H1 (cell line): ENCODE measurements at regions not wholly inside any gene's neighbourhood (a gene's known extent, or its start where the extent isn't known, plus 50 kb on each side); places are given as distances from the start of the nearest gene placed in this dataset.

Source experiments
- CTCF ChIA-PET: fragments of 300-600 bp; sonication (Branson Sonifier 250); formaldehyde crosslinking; loops from one replicate; lab custom pipeline; 2021; ENCODE audit not compliant: partially characterized antibody; lab: Charles Lee
- POLR2A ChIA-PET: fragments of 300-600 bp; sonication (Branson Sonifier 250); formaldehyde crosslinking; loops from one replicate; lab custom pipeline; 2021; ENCODE audit warnings: inconsistent platforms; ENCODE audit not compliant: partially characterized antibody; lab: Charles Lee
- DNase-seq, 2 experiments: peaks; one replicate each; pipeline versions ENCODE4 v3.0.0 to v3.0.0-alpha.2; 2010 to 2022; ENCODE audit warnings: low spot score in 2 of 2, low read depth in 1 of 2, mixed read lengths in 1 of 2
- FAIRE-seq: peaks from 2 replicates; lab custom pipeline; 2011; peaks lifted over from hg19 to GRCh38; lab: Jason Lieb, UNC
- H2AFZ ChIP-seq: 2 replicates; pipeline ENCODE4 v1.8.1; 2012; ENCODE audit warnings: low read length, inconsistent platforms
- H2AK5ac ChIP-seq: 2 replicates; pipeline ENCODE4 v1.6.1; 2013; ENCODE audit warnings: low read depth, low read length
- H2BK120ac ChIP-seq: replicated peaks from 2 replicates; pipeline ENCODE3; 2013; ENCODE audit warnings: low read depth, low read length, inconsistent platforms
- H2BK12ac ChIP-seq: 2 replicates; pipeline ENCODE4 v1.6.1; 2013; ENCODE audit warnings: low read depth, low read length
- H2BK15ac ChIP-seq: 2 replicates; pipeline ENCODE4 v1.6.1; 2013; ENCODE audit warnings: low read length
- H2BK20ac ChIP-seq: 2 replicates; pipeline ENCODE4 v1.6.1; 2013; ENCODE audit warnings: low read length
- H2BK5ac ChIP-seq: 2 replicates; pipeline ENCODE4 v1.6.1; 2013; ENCODE audit warnings: low read depth, low read length
- H3K14ac ChIP-seq: 2 replicates; pipeline ENCODE4 v1.6.1; 2013; ENCODE audit warnings: inconsistent platforms; ENCODE audit not compliant: insufficient read length
- H3K18ac ChIP-seq: 2 replicates; pipeline ENCODE4 v1.6.1; 2013; ENCODE audit warnings: low read length; ENCODE audit errors: extremely low read depth
- H3K23ac ChIP-seq: 2 replicates; pipeline ENCODE4 v1.6.1; 2013; ENCODE audit warnings: inconsistent platforms; ENCODE audit not compliant: insufficient read length
- H3K23me2 ChIP-seq: 2 replicates; pipeline ENCODE4 v1.6.1; 2013; ENCODE audit warnings: low read depth, low read length
- H3K27ac ChIP-seq: 2 replicates; pipeline ENCODE4 v1.6.1; 2011; ENCODE audit warnings: low read depth, low read length, inconsistent platforms
- H3K27me3 ChIP-seq, 4 experiments: replicated peaks in 1 of 4; 1 replicate in 1 of 4; 2 replicates in 3 of 4; pipeline versions ENCODE4 v1.6.1 to v1.8.1; 2011 to 2013; ENCODE audit warnings: low read length in 3 of 4, mild to moderate bottlenecking in 3 of 4, inconsistent platforms in 2 of 4, mixed read lengths in 2 of 4, moderate library complexity in 1 of 4; ENCODE audit not compliant: control insufficient read depth in 3 of 4, insufficient read depth in 3 of 4; ENCODE audit errors: extremely low read depth in 1 of 4
- H3K36me3 ChIP-seq, 4 experiments: 2 replicates each; pipeline versions ENCODE4 v1.6.1 to v1.8.1; 2011 to 2013; ENCODE audit warnings: mild to moderate bottlenecking in 4 of 4, low read length in 3 of 4, moderate library complexity in 2 of 4, control low read depth in 1 of 4, inconsistent platforms in 1 of 4; ENCODE audit not compliant: insufficient read depth in 4 of 4, control insufficient read depth in 2 of 4
- H3K4ac ChIP-seq: replicated peaks from 2 replicates; pipeline ENCODE3; 2013; ENCODE audit warnings: low read length, low read depth, mixed read lengths, inconsistent platforms; ENCODE audit not compliant: insufficient read length
- H3K4me1 ChIP-seq, 4 experiments: replicated peaks in 1 of 4; 1 replicate in 1 of 4; 2 replicates in 3 of 4; pipeline versions ENCODE4 v1.6.1 to v1.8.1; 2011 to 2013; ENCODE audit warnings: low read length in 3 of 4, inconsistent platforms in 2 of 4, mixed read lengths in 1 of 4; ENCODE audit not compliant: insufficient read depth in 4 of 4, control insufficient read depth in 3 of 4
- H3K4me2 ChIP-seq, 2 experiments: 2 replicates each; pipeline versions ENCODE4 v1.6.1 to v1.8.1; 2011 to 2013; ENCODE audit warnings: low read depth in 2 of 2, low read length in 2 of 2, control low read depth in 1 of 2, inconsistent platforms in 1 of 2, mild to moderate bottlenecking in 1 of 2; ENCODE audit not compliant: insufficient read depth in 1 of 2
- H3K4me3 ChIP-seq, 4 experiments: fragments of 200-600, 300-600 bp in 1 of 4; sonication (generic), shearing (Covaris generic), sonication (Bioruptor Twin) in 1 of 4; 2 replicates each; pipeline versions ENCODE4 v1.5.1 to v1.8.1; 2011 to 2016; ENCODE audit warnings: low read length in 4 of 4, low read depth in 3 of 4, control low read depth in 2 of 4, inconsistent platforms in 2 of 4, mild to moderate bottlenecking in 2 of 4, mixed read lengths in 1 of 4, moderate library complexity in 1 of 4; ENCODE audit not compliant: insufficient read depth in 2 of 4; ENCODE audit errors: extremely low read depth in 1 of 4
- H3K56ac ChIP-seq: replicated peaks from 2 replicates; pipeline ENCODE3; 2013; ENCODE audit warnings: low read depth, mild to moderate bottlenecking, mixed read lengths, low read length, inconsistent platforms; ENCODE audit not compliant: insufficient read length
- H3K79me1 ChIP-seq: 2 replicates; pipeline ENCODE4 v1.6.1; 2013; ENCODE audit warnings: low read depth, low read length, control low read depth
- H3K79me2 ChIP-seq, 2 experiments: 2 replicates each; pipeline versions ENCODE4 v1.6.1 to v1.8.1; 2012 to 2013; ENCODE audit warnings: low read length in 2 of 2, mild to moderate bottlenecking in 2 of 2, inconsistent platforms in 1 of 2; ENCODE audit not compliant: insufficient read depth in 2 of 2, control insufficient read depth in 1 of 2
- H3K9ac ChIP-seq, 4 experiments: replicated peaks in 1 of 4; 1 replicate in 1 of 4; 2 replicates in 3 of 4; pipeline versions ENCODE4 v1.6.1 to v1.8.1; 2011 to 2013; ENCODE audit warnings: low read depth in 3 of 4, low read length in 3 of 4, control low read depth in 2 of 4, mild to moderate bottlenecking in 2 of 4, moderate library complexity in 2 of 4, inconsistent platforms in 1 of 4; ENCODE audit errors: extremely low read depth in 1 of 4
- H3K9me3 ChIP-seq, 2 experiments: 2 replicates each; pipeline versions ENCODE4 v1.6.1 to v1.8.1; 2012 to 2013; ENCODE audit warnings: mild to moderate bottlenecking in 2 of 2, moderate library complexity in 2 of 2, control low read depth in 1 of 2, inconsistent platforms in 1 of 2, low read depth in 1 of 2, low read length in 1 of 2, mixed read lengths in 1 of 2; ENCODE audit not compliant: insufficient read depth in 2 of 2
- H4K20me1 ChIP-seq, 2 experiments: replicated peaks in 1 of 2; 2 replicates each; pipeline versions ENCODE3 to v1.8.1; 2011 to 2013; ENCODE audit warnings: inconsistent platforms in 2 of 2, low read length in 2 of 2, mild to moderate bottlenecking in 1 of 2; ENCODE audit not compliant: insufficient read depth in 2 of 2, control insufficient read depth in 1 of 2
- H4K5ac ChIP-seq: 2 replicates; pipeline ENCODE4 v1.6.1; 2013; ENCODE audit warnings: low read length, low read depth, mixed read lengths, inconsistent platforms; ENCODE audit not compliant: insufficient read length
- H4K8ac ChIP-seq: 2 replicates; pipeline ENCODE4 v1.8.0; 2013; ENCODE audit warnings: mild to moderate bottlenecking, moderate library complexity, low read length, inconsistent platforms; ENCODE audit not compliant: insufficient read depth; ENCODE audit errors: extremely low read depth
- H4K91ac ChIP-seq: replicated peaks from 2 replicates; pipeline ENCODE3; 2013; ENCODE audit warnings: low read length, mixed read lengths, inconsistent platforms; ENCODE audit not compliant: insufficient read length
- BCL11A ChIP-seq, 2 experiments: IDR thresholded peaks; one replicate each; pipeline ENCODE4 v1.6.1; 2011; ENCODE audit warnings: low read depth in 2 of 2, low read length in 2 of 2, mild to moderate bottlenecking in 2 of 2
- CREB1 ChIP-seq: IDR thresholded peaks from 2 replicates; pipeline ENCODE4 v1.6.1; 2012; ENCODE audit warnings: inconsistent platforms
- FOSL1 ChIP-seq: IDR thresholded peaks from 2 replicates; pipeline ENCODE4 v1.6.1; 2011; ENCODE audit warnings: mild to moderate bottlenecking, low read depth, low read length, moderate library complexity; ENCODE audit not compliant: insufficient read depth
- JUND ChIP-seq: IDR thresholded peaks from 2 replicates; pipeline ENCODE4 v1.6.1; 2011; ENCODE audit warnings: mild to moderate bottlenecking, improper control_type of control experiment, low read length
- KDM1A ChIP-seq: fragments of 200-600, 300-600 bp; sonication (generic); IDR thresholded peaks from 2 replicates; pipeline ENCODE4 v1.7.1; 2016; ENCODE audit warnings: mild to moderate bottlenecking, low read length, borderline replicate concordance
- POLR2A ChIP-seq, 2 experiments: IDR thresholded peaks; 1 replicate in 1 of 2; 2 replicates in 1 of 2; pipeline ENCODE4 v1.6.1; 2011; ENCODE audit warnings: low read depth in 2 of 2, low read length in 2 of 2, mild to moderate bottlenecking in 2 of 2; ENCODE audit errors: control extremely low read depth in 1 of 2
- RAD21 ChIP-seq, 2 experiments: IDR thresholded peaks in 1 of 2; conservative IDR thresholded peaks in 1 of 2; 2 replicates each; pipeline ENCODE4 v1.6.1; 2011; ENCODE audit warnings: low read depth in 2 of 2, low read length in 2 of 2, improper control_type of control experiment in 1 of 2, inconsistent platforms in 1 of 2, mild to moderate bottlenecking in 1 of 2, moderate library complexity in 1 of 2
- SAP30 ChIP-seq: fragments of 300-600 bp; sonication (generic); IDR thresholded peaks from 2 replicates; pipeline ENCODE4 v1.7.1; 2012; ENCODE audit warnings: low read length, moderate library complexity, mild to moderate bottlenecking, inconsistent platforms; ENCODE audit not compliant: insufficient read depth, insufficient replicate concordance
- SIN3A ChIP-seq, 2 experiments: IDR thresholded peaks in 1 of 2; conservative IDR thresholded peaks in 1 of 2; 2 replicates each; pipeline ENCODE4 v1.6.1; 2011 to 2012; ENCODE audit warnings: low read length in 2 of 2, improper control_type of control experiment in 1 of 2, low read depth in 1 of 2, mild to moderate bottlenecking in 1 of 2
- SP4 ChIP-seq: IDR thresholded peaks from 2 replicates; pipeline ENCODE4 v1.6.1; 2012; ENCODE audit warnings: low read length, inconsistent platforms
- TBP ChIP-seq: IDR thresholded peaks from 2 replicates; pipeline ENCODE4 v1.6.1; 2011; ENCODE audit warnings: low read depth, low read length, improper control_type of control experiment

- Histone ChIP-seq H3K56ac (no peak overlapping the region), H2BK20ac (no peak overlapping the region), H3K9me3 (no peaks in the 10 kb centered on the region), H2AFZ (no peak overlapping the region), H3K79me2 (no peaks in the 10 kb centered on the region), H3K18ac (no peak overlapping the region), H3K4ac (no peak overlapping the region), H2BK5ac (no peak overlapping the region), H3K4me1 (no peaks in the 10 kb centered on the region), H2BK120ac (no peak overlapping the region), H3K36me3 (no peaks in the 10 kb centered on the region), H2BK15ac (no peak overlapping the region), H3K9ac (no peak overlapping the region), H3K4me3 (no peak overlapping the region), H3K4me2 (no peak overlapping the region), H3K23ac (no peak overlapping the region), H3K14ac (no peak overlapping the region), H2AK5ac (no peak overlapping the region), H3K27me3 (no peaks in the 10 kb centered on the region), H4K91ac (no peak overlapping the region), H3K23me2 (no peaks in the 10 kb centered on the region), H4K20me1 (no peaks in the 10 kb centered on the region), H3K79me1 (no peaks in the 10 kb centered on the region), H4K5ac (no peak overlapping the region), H3K27ac (no peak overlapping the region), H2BK12ac (no peak overlapping the region), H4K8ac (no peak overlapping the region)
- no peak for FAIRE-seq
- CTCF ChIA-PET = interaction anchor here (1.1 kb wide), 2 partner anchors 29 to 1129 kb away, joined by 3 to 4 read pairs; no protein-coding TSS in a partner anchor
- no peak for DNase-seq
- POLR2A ChIA-PET = no interaction called here
- TF ChIP-seq CREB1 (no peak), FOSL1 (no peak), SAP30 (no peak), SIN3A (conservative IDR thresholded peaks at IDR 0.05 in 1 of 2, IDR thresholded peaks at IDR 0.05 in 1 of 2; ENCODE audit: low read depth in 1 of 2, low read length in 2 of 2) (no peak), JUND (no peak), RAD21 (IDR thresholded peaks at IDR 0.05 in 1 of 2, conservative IDR thresholded peaks at IDR 0.05 in 1 of 2; ENCODE audit: low read depth in 2 of 2, low read length in 2 of 2) (no peak), KDM1A (no peak), POLR2A (IDR thresholded peaks at IDR 0.05; ENCODE audit: control extremely low read depth in 1 of 2, low read depth in 2 of 2, low read length in 2 of 2) (no peak), SP4 (no peak), TBP (no peak), BCL11A (IDR thresholded peaks at IDR 0.05; ENCODE audit: low read depth in 2 of 2, low read length in 2 of 2) (no peak)
Observed at GRCh38 chr9:11335011-11335410, 722.2 kb upstream of the PTPRD start.
